ENCODE measurements at regions not wholly inside any gene's neighbourhood (a gene's known extent, or its start where the extent isn't known, plus 50 kb on each side); places are given as distances from the start of the nearest gene placed in this dataset.

DNA sequence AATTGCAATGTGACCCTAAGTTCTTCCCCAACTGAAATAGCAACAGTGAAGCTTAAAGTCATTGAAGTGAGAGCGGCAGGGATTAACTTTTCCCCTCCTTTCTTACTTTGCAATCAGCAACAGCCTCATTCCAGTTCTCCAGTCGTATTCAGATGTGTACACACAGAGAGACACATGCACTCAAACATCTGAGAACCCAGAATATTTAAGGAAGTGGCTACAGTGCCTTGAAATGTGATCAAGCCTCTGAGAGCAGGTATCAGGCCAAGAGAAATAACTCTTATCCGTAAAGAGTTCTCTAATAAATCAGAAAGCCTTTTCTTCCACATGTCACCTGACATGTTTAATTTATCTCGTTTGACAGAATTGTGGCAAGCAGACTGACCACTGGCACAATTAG is 388.9 kb upstream of the NPVF start:
- TF ChIP-seq, protein P1, sequence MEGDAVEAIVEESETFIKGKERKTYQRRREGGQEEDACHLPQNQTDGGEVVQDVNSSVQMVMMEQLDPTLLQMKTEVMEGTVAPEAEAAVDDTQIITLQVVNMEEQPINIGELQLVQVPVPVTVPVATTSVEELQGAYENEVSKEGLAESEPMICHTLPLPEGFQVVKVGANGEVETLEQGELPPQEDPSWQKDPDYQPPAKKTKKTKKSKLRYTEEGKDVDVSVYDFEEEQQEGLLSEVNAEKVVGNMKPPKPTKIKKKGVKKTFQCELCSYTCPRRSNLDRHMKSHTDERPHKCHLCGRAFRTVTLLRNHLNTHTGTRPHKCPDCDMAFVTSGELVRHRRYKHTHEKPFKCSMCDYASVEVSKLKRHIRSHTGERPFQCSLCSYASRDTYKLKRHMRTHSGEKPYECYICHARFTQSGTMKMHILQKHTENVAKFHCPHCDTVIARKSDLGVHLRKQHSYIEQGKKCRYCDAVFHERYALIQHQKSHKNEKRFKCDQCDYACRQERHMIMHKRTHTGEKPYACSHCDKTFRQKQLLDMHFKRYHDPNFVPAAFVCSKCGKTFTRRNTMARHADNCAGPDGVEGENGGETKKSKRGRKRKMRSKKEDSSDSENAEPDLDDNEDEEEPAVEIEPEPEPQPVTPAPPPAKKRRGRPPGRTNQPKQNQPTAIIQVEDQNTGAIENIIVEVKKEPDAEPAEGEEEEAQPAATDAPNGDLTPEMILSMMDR (IDR thresholded peaks at IDR 0.05): no peak
- TF ChIP-seq POLR2A (IDR thresholded peaks at IDR 0.05; ENCODE audit: low read length) (no peak), CEBPB (IDR thresholded peaks at IDR 0.05) (no peak), MAZ (IDR thresholded peaks at IDR 0.05; ENCODE audit: borderline replicate concordance, low read depth, low read length) (no peak), EP300 (IDR thresholded peaks at IDR 0.05) (no peak), HEYL (CRISPR knock-in tag; IDR thresholded peaks at IDR 0.05) (no peak)
- TF ChIP-seq, protein P2, sequence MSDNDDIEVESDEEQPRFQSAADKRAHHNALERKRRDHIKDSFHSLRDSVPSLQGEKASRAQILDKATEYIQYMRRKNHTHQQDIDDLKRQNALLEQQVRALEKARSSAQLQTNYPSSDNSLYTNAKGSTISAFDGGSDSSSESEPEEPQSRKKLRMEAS (IDR thresholded peaks at IDR 0.05): no peak

Measured in A549 (cell line).